AML-193 (cell line): ENCODE measurements at regions not wholly inside any gene's neighbourhood (a gene's known extent, or its start where the extent isn't known, plus 50 kb on each side); places are given as distances from the start of the nearest gene placed in this dataset.

ENCODE experiments used
- DNase-seq, 2 experiments: peaks; one replicate each; lab custom pipeline; 2025; lab: John Stamatoyannopoulos, UW

DNA sequence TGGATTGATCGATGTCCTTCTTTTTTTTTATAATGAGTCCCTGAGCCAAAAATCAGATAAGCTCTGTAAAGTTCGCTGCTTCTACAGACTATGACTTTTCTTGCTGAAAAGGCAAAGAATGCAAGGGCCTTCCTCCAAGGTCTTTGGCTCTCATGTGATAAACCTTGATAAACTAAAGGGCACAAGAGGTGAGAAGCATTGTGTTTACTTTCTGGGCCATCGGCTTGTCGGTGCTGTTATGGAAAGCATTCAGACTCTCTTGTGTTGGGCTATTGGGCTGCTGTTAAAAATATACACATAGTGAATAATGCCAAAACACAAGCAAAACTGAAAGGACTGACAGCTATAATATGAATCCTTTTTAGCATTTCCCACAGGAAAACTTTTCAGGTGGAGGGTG, 472.4 kb upstream of the SPHKAP start:
- no peak for DNase-seq

DNA sequence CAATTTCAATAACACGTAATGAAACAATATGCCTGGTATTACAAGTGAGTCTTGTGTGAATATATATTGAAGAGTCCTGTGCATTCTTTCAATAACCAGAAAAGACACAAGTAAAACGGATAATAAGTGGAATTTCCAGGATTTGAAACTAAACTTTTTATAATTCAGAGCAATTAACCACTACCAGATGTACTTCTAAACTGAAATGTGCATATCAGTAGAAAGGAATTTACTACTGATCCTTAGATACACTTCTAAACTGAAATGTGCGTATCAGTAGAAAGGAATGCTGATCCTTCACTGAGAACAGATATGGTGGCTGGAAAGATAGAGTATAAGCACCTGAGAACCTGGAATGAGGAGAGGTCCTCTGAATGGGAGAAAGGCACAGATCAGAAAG, 470.9 kb upstream of the SPHKAP start:
- no peak for DNase-seq

DNA sequence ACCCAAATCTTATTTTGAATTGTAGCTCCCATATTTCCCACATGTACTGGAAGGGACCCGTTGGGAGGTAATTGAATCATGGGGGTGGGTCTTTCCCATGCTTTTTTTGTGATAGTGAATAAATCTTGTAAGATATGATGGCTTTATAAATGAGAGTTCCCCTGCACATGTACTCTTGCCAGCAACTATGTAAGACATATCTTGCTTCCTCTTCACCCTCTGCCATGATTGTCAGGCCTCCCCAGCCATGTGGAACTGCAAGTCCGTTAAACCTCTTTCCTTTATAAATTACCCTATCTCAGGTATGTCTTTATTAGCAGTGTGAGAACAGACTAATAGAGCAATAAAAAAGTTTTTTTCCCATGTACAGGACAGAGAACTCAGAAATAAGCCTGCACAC, 468.4 kb upstream of the SPHKAP start:
- DNase-seq, result no peak

DNA sequence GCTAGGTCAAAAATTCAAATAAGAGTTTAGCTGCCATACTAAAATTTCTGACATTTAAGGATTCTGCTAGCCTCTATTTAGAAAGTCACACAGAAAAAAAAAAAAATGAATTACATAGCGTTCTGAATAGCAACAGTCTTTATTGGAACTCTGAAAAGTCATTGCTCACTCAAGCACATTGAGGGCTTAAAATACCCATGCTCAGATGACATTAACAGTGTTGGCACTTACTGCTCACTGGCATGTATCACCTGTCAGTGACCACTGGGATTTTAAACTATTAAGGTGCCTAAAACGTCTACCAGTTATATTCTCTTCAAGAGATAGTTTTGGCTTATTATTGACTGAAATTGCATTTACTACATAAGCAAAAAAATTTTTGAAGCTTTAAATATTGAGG, 468.0 kb upstream of the SPHKAP start:
- DNase-seq, result no peak

DNA sequence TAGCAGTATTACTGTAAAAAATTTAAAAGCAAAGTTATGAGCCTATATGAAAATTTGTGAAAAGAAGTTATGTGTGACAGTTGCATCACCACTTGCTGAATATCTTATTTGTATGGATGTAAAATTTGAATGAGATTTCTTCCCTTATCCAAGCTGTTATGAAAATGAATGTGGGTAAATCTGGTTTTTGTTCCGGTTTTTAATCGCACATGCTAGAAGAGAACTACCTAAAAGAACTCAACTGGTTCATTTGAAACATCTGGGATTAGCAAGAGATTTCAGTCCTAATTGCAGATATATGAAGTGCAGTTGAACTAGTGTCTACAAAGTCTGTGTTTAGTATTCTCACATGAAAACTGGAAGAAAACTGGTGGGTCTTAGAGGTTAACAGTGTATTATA, 467.1 kb upstream of the SPHKAP start:
- DNase-seq, result no peak

DNA sequence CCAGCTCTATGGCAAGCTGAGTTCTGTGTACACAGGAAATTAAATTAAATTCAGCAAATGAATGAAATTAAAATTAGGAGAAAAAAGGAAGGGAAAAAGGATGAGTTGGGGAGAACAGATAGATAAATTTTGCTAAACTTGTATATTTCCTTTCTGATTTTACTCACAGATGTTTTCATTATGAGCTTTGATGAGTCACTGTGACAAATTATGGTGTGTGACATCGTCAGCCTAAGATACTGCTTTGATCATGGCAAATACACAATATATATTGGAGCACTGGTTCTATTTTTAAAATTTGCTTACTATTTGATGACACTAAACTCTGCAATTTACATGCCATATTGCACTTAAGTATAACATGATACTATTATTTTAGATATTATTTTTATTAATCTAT, 464.6 kb upstream of the SPHKAP start:
- no peak for DNase-seq

DNA sequence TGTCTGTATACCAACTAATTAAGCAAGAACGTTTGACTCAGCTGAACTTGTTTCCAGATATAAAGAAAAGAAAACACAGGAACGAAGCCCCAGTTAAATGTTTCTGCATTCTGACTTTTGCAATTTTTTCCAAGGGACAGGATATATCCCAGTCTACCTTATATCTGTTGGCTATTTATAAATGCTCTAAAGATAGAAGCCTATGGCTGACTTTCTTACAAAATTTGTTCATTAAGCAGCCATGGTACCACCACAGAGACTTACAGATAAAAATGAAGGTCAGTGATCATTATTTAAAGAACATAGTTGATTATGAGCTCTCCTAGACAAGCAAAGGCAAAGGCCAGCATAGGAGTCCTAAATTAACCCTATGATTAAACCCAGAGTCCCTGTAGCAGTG, 462.7 kb upstream of the SPHKAP start:
- no peak for DNase-seq

DNA sequence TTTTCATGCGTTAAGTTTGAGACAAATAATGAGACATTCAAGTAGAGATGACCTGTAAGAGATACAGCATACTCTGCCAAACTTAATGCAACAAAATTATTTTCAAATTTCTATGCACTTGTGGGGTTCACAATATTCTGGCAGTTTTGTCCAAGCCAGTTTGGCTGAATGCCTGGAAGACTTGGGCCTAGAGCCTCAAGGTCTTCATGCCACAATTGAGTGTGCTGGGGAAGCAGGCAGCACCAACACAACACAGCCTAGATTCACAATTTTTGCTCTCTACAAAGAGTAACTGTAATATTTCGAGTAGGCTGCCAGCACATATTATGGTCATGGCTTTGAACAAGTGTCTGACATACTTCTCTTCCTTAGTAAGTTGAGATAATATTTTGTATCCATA, 461.4 kb upstream of the SPHKAP start:
- no peak for DNase-seq

DNA sequence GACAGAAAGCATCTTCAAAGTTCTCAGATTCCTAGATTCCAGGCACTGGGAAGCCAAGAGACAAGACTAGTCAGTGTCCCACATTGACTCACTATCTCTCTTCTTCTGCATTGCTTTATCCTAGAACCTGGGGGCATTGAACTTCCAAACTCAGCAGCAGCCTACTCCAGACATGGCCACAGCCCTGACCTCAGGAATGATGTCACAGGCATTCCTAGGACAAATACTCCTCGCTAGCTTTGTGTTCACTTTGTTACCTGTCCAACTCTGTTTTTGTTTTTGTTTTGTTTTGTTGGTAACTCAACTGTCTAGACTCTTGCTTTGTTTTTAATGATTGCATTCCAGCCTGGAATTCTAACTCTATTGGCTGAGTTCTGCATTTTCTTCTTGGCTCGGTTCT, 449.3 kb upstream of the SPHKAP start:
- DNase-seq, result no peak

DNA sequence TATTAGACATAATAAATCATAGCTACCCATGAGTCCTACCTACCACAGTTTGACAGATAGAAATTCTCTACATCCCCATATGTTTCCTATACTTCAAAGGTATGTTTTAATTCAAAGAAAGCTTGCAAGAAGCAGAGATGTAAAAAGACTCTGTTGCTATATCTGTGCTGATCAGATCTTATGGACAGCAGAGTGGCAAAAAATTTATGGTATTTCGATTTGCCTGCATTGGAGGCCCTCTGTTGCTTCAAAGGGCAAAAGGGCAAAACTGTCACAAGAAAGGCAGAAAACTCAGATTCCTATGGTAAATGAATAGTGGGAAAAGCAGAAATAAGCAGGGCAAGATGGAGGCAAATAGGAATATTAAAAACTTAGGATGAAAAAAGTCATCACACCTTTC, 447.8 kb upstream of the SPHKAP start:
- DNase-seq, result no peak

DNA sequence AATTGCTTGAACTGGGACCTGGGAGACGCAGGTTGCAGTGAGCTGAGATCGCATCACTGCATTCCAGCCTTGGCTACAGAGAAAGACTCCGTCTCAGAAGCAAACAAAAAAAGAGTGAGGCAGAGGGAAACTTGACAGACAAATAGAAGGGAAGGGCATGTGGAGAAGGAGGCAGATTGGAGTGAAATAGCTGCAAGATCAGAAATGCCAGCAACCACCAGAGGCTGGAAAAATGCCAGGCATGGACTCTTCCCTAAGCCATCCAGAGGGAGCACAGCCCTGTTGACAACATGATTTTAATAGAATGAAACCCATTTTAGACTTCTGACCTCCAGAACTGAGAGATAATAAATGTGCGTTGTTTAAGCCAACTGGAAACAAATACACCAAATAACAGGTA, 447.2 kb upstream of the SPHKAP start:
- no peak for DNase-seq

DNA sequence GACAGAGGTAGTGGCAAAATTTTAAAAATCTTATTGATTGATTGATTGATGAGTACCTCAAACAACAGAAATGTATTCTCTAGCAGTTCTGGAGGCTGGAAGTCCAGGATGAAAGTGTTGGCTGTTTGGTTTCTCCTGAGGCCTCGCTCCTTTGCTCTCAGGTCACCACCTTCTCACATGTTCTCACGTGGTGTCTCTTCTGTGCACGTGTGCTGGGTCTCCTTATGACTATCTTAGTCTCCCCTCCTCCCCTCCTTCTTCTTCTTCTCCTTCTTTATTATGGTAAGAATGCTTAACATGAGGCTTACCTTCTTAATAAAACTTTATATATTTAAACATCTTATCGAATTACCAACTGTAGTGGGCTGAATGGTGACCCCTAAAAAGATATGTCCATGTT, 446.0 kb upstream of the SPHKAP start:
- DNase-seq, result no peak

DNA sequence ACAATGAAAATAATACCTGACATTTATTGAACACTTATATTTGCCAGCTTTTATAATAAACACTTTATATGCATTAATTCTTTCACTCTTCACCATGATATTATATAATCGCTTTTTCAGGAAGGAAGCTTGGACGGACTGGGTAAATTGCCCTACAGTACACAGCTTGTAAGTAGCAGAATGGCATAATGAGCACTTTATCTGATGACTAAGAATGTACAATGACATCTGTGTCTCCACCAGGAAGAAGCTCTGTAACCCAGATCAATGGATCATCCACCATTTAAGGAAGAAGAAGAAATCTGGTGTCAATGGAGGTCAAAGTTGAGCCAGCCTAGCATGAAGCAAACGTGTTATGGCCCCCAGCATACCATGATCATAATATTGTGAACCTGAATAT, 444.0 kb upstream of the SPHKAP start:
- DNase-seq, result no peak

DNA sequence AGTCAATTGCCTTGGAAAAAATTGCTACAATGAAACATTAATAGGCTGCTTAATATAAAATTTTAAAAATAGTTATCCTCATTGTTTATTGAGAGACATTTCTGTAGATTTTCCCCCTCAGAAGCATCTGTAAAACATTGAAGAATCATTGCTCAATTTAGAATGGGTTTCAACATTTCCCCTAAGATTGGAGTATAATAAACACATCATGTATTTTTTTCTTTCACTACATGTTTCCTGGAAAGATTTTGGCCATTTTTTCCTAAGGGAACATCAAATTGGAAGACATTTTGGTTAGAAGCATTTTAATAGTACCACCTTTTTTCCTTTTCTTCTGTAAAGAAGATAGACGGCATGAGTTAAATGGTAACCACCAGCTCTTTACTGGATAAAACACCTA, 443.2 kb upstream of the SPHKAP start:
- no peak for DNase-seq

DNA sequence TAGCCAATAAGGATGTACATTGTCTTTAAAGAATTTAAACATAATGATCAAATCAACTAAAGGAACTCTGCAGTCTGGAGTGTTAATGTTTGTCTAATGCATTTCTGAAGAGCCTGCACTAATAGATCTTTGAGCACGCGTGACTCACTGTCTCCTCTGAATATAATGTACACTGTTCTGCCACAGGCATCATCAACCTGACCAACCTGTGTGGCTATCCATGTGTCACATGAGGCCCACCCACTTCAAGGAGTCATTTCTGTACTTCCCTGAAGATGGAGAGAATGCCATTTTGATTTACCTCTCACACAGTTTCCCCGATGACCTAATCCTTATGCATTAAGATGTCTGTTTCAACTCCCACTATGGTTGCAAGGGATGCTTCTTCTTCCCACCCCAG, 434.0 kb upstream of the SPHKAP start:
- DNase-seq, result no peak

DNA sequence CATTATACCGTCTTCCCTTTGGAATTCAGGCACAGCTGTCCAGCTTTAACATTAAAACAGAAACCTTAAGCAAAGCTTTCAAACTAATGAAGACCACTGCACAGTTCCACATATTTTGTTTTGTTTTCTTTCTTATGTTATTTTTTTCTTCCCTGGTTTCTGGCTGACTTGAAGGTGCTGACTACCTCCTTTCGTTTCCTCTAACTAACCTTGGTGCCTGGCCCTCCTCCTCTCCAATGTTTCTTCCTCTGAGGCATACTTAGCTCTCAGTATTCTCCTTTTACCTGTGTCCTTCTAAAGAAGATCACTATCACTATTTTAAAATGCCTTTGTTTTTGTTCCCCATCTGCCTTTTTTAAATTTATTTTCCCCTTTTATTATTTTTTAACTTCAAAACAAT, 433.3 kb upstream of the SPHKAP start:
- no peak for DNase-seq

DNA sequence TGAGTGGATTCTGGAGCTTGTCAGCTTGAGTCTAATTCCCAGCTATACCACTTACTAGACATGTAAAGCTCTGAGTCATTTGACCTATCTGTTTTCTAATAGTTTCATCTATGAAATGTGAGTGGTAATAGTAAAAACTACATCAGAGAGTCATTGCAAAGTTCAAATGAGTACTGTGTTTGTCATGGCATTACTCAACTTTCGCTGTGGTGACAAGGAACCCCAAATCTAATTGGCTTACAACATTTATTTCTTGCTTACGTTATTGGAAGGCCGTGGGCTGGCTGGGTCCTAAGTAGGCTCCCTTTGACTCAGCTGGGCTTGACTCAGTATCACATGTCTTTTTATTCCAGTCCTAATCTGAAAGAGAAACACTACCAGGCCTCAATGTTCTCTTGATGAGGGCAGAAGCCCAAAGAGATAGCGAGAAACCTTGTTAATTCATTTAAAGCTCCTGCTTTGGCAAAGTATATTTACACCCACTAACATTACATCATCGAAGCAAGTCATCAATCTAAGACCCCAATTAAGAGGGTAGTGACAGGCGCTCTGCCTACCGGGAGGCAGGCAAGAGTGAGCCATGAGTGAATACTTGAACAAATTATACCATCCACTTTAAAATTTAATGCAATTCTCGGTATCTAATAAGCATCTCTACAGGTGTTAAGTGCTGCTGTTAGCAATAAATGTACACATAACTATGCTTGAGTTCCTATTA, 431.8 kb upstream of the SPHKAP start:
- no peak for DNase-seq

DNA sequence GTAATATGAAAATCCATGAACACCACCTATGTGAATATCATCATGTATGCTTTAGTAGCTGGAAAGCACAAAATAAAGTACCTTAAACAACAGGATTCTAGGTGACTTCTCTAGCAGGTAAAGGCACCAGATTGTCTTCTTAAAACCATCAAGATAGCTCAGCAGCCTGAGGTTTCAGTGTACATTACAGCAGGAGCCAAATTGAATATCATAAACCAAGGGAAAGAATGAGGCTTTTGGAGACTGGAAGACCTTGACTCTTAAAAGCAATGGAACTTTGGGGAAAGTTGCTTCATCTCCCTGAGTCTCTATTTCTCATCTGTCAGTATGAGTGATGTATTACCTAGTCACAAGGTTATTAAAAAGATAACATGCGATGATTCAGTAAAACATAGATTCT, 429.7 kb upstream of the SPHKAP start:
- no peak for DNase-seq

DNA sequence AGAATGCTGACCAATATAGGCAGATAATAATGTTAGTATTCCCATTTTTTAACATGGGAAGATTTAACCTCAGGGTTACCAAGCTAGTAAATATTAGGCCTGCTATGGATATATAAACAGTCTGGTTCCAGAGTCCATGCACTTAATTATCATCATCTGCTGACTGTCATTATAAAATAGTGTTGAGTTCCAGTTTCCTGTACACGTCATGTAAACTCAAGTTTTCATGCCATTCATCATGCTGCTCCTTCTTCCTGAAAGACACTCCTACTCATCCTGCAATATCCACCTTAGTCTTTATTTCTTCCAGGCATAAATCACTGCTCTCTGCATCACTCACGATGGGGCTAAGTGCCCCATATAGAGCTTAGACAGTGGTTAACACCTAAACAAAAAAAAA, 420.8 kb upstream of the SPHKAP start:
- DNase-seq, result no peak

DNA sequence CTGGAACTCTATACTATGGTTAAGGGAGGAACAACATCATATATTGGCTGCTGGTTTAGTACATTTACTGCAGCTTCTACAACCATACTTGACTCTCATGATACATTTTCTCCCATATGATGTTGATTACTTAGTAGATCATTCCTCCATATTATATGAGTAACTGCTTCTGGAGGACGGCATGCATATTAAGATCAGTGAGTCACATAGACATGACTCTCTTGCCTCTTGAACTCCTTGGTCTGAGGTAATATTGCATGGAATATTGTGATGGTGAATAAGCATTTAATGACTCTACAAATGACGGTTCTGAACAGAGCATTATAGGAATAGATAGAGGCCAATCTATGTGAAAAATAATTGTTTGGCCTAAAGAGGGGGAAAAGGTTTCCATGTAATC, 418.8 kb upstream of the SPHKAP start:
- no peak for DNase-seq

DNA sequence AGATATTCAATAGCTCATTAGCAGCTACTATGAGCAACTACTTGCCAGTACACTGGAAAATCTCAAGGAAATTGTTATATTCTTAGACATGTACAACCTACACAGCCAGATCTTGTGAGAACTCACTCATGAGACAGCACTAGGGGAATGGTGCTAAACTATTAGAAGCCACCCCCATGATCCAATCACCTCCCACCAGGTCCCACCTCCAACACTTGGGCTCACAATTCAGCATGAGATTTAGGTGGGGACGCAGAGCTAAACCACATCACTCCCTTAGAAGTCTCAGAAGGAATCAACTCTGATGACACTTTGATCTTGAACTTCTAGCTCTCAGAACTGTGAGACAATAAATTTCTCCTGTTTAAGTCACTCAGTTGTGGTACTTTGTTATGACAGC, 418.3 kb upstream of the SPHKAP start:
- no peak for DNase-seq

DNA sequence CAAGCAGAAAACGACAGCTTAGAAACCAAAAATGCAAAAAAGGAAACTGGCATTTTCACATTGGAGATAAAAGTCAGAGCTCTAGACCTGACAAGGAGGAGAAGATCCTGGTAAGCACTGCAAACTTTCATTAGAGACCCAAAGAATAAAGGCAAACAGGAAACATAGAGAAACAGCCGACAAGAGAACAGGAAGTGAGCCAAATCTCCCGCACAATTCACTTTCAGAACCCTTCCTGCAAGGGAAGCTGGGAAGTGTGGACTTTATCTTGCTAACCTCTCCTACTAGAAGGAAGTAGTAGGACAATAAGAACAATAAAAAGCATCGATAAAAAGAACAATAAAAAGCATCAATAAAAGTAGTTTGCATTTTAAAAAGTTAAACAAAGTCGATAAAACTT, 417.8 kb upstream of the SPHKAP start:
- DNase-seq, result no peak

DNA sequence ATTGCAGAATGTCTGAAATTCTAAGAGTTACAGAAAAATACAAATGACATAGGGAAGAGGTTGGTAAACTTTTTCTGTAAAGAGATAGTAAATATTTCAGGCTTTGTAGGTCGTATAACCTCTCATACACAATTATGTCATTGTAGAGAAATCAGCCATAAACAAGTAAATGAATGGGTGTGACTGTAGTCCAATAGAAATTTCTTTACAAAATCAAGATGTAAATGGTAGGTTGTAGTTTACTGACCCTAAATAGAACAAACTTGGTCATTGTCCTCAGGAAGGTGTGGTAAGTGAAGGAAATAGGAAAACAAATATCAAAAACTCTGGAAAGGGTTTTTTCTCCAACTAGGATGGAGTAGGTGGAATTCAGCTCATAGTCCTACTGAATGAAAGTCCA, 415.5 kb upstream of the SPHKAP start:
- no peak for DNase-seq

DNA sequence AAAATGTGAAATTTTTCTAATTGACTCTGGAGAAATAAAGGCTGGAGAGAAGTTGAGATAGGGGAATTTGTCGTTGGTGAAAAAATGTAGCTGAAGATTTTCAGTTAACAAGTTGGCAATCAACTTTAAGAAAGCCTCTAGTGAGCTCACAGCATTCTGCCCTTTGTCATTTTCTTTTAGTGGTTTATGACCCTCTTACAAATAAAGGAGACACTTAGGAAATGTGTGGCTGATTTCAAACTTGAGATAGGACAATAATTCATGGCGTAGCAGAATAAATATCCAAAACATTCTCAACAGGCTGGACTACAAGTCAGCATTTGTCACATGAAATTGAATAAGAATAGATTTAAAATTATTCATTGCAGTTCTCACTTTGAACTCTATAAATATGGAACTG, 412.5 kb upstream of the SPHKAP start:
- DNase-seq, result no peak

DNA sequence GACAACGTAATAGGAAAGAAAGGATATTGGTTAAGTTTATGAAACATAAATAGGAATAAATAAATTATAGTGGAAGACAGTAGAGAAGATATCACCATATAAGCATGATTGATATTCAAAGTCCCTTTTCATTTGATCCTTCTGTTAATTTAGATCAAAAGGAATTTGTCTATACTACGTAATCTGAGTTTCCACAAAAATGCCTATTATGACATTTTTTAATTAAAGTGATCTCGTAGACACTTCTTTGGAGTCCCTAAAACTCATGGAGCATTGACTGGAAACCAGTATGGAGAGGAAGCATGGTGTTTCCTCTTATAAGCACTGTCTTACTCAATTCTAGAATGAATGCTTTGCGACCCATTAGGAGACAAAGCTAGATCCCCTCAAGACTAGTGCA, 411.4 kb upstream of the SPHKAP start:
- no peak for DNase-seq
